ENCODE measurements at regions not wholly inside any gene's neighbourhood (a gene's known extent, or its start where the extent isn't known, plus 50 kb on each side); places are given as distances from the start of the nearest gene placed in this dataset.

DNA sequence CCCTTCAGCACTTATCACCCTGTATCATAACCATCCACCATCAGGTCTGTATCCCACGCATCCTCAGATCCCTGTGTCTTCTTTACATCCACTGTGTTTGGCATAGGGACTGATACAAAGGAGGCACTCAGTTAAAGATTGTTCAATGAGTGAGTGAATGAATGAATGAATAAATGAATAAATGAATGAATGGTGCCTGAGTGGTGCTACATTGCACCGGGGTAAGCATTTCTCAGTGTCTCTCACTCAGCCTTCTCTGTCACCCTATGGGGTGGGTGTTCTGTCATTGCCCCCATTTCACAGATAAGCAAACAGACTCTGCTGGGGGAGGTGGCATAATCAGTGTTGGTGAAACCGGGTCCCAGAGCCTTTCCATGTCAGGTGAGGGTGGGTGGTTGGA, 56.6 kb upstream of the ID3 start:
- H3K4me1 ChIP-seq (ENCODE audit: control insufficient read depth, insufficient read depth, low read length), result peaks cover 5% of the 10 kb centered on the region
- no peaks in the 10 kb centered on the region for H3K36me3 ChIP-seq (ENCODE audit: control insufficient read depth, insufficient read depth, low read length)
- no CpG with 5 or more reads among the region's 3 CpGs for WGBS (ENCODE audit: insufficient coverage)
- no peak overlapping the region for H3K27ac ChIP-seq (ENCODE audit: low read length)
- H3K9me3 ChIP-seq (replicated peaks; ENCODE audit: control insufficient read depth, low read depth, low read length), result no peaks in the 10 kb centered on the region
- H3K27me3 ChIP-seq (ENCODE audit: control insufficient read depth, insufficient read depth, low read length), result peaks cover 29% of the 10 kb centered on the region
- no peak overlapping the region for H3K4me3 ChIP-seq (ENCODE audit: low read length)
- DNase-seq, result no peak

- DNase-seq, result no peak
- Histone ChIP-seq H3K9me3 (replicated peaks; ENCODE audit: control insufficient read depth, low read depth, low read length) (no peaks in the 10 kb centered on the region), H3K27ac (ENCODE audit: low read length) (no peak overlapping the region), H3K27me3 (ENCODE audit: control insufficient read depth, insufficient read depth, low read length) (peaks cover 25% of the 10 kb centered on the region), H3K36me3 (ENCODE audit: control insufficient read depth, insufficient read depth, low read length) (no peaks in the 10 kb centered on the region), H3K4me1 (ENCODE audit: control insufficient read depth, insufficient read depth, low read length) (peaks cover 5% of the 10 kb centered on the region), H3K4me3 (ENCODE audit: low read length) (no peak overlapping the region)
- WGBS (ENCODE audit: insufficient coverage), result 28% methylated on average over 6 of the region's 6 CpGs
These were observed 56.1 kb upstream of the ID3 start for GRCh38 chr1:23615423-23615822.

GRCh38 chr1:23614032-23614660, 54.8 kb upstream of the ID3 start:
- no peaks in the 10 kb centered on the region for H3K9me3 ChIP-seq (replicated peaks; ENCODE audit: control insufficient read depth, low read depth, low read length)
- 82% methylated on average over 3 of the region's 8 CpGs for WGBS (ENCODE audit: insufficient coverage)
- H3K36me3 ChIP-seq (ENCODE audit: control insufficient read depth, insufficient read depth, low read length), result no peaks in the 10 kb centered on the region
- no peaks in the 10 kb centered on the region for H3K4me1 ChIP-seq (ENCODE audit: control insufficient read depth, insufficient read depth, low read length)
- no peak overlapping the region for H3K4me3 ChIP-seq (ENCODE audit: low read length)
- H3K27me3 ChIP-seq (ENCODE audit: control insufficient read depth, insufficient read depth, low read length), result peaks cover 14% of the 10 kb centered on the region
- DNase-seq, result no peak
- no peak overlapping the region for H3K27ac ChIP-seq (ENCODE audit: low read length)

- peaks cover 7% of the 10 kb centered on the region for H3K27me3 ChIP-seq (ENCODE audit: control insufficient read depth, insufficient read depth, low read length)
- no peak for DNase-seq
- no peaks in the 10 kb centered on the region for H3K9me3 ChIP-seq (replicated peaks; ENCODE audit: control insufficient read depth, low read depth, low read length)
- H3K27ac ChIP-seq (ENCODE audit: low read length), result peak overlapping the region; percentile 25
- H3K4me3 ChIP-seq (ENCODE audit: low read length), result no peak overlapping the region
- WGBS (ENCODE audit: insufficient coverage), result 47% methylated on average over 3 of the region's 12 CpGs
- no peaks in the 10 kb centered on the region for H3K4me1 ChIP-seq (ENCODE audit: control insufficient read depth, insufficient read depth, low read length)
- H3K36me3 ChIP-seq (ENCODE audit: control insufficient read depth, insufficient read depth, low read length), result no peaks in the 10 kb centered on the region
These were observed 54.1 kb upstream of the ID3 start for GRCh38 chr1:23613191-23614031.

DNA sequence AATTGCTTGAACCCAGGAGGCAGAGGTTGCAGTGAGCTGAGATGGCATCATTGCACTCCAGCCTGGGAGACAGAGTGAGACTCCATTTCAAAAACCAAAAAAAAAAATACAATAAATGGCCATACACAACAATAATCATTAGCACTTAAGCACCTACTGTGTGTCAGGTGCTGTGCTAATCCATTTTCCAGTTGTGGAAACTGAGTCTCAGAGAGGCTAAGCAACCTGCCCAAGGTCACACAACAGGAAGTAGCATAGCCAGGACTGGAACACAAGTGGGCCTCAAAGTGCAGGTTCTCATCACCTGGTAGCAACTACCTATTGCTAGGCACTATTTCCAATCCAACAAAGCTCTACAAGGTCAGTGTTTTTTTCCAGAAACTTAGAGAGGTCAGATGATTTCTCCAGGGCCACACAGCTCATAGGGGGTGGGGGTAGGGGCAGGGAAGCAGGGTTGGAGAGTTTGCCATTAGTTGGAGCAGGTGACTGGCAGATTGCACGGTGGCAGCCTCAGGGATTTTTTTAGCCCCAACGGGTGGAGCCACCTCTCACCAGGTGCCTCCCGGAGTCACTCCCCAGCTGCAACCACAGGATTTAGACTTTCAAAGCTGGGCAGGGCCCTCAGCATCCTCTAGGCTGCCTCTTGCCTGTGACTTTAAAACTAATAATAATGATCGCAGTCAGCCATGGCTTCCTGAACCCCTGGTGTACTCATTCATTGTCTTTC, 52.5 kb upstream of the ID3 start:
- Histone ChIP-seq H3K9me3 (replicated peaks; ENCODE audit: control insufficient read depth, low read depth, low read length) (no peaks in the 10 kb centered on the region), H3K27me3 (ENCODE audit: control insufficient read depth, insufficient read depth, low read length) (peaks cover 2% of the 10 kb centered on the region), H3K4me3 (ENCODE audit: low read length) (no peak overlapping the region), H3K4me1 (ENCODE audit: control insufficient read depth, insufficient read depth, low read length) (no peaks in the 10 kb centered on the region), H3K27ac (ENCODE audit: low read length) (no peak overlapping the region), H3K36me3 (ENCODE audit: control insufficient read depth, insufficient read depth, low read length) (no peaks in the 10 kb centered on the region)
- WGBS (ENCODE audit: insufficient coverage), result 42% methylated on average over 4 of the region's 4 CpGs
- no peak for DNase-seq

- H3K4me3 ChIP-seq (ENCODE audit: low read length), result no peak overlapping the region
- DNase-seq, result no peak
- no CpG with 5 or more reads among the region's 1 CpG for WGBS (ENCODE audit: insufficient coverage)
- no peak overlapping the region for H3K27ac ChIP-seq (ENCODE audit: low read length)
- H3K4me1 ChIP-seq (ENCODE audit: control insufficient read depth, insufficient read depth, low read length), result no peaks in the 10 kb centered on the region
- no peaks in the 10 kb centered on the region for H3K36me3 ChIP-seq (ENCODE audit: control insufficient read depth, insufficient read depth, low read length)
- peaks cover 2% of the 10 kb centered on the region for H3K27me3 ChIP-seq (ENCODE audit: control insufficient read depth, insufficient read depth, low read length)
- no peaks in the 10 kb centered on the region for H3K9me3 ChIP-seq (replicated peaks; ENCODE audit: control insufficient read depth, low read depth, low read length)
These were observed 51.4 kb upstream of the ID3 start for GRCh38 chr1:23610677-23611076.

GRCh38 chr1:23609971-23610370, 50.7 kb upstream of the ID3 start:
- no peaks in the 10 kb centered on the region for H3K4me1 ChIP-seq (ENCODE audit: control insufficient read depth, insufficient read depth, low read length)
- H3K27ac ChIP-seq (ENCODE audit: low read length), result no peak overlapping the region
- no peak for DNase-seq
- H3K27me3 ChIP-seq (ENCODE audit: control insufficient read depth, insufficient read depth, low read length), result no peaks in the 10 kb centered on the region
- H3K4me3 ChIP-seq (ENCODE audit: low read length), result no peak overlapping the region
- WGBS (ENCODE audit: insufficient coverage), result no CpG with 5 or more reads among the region's 5 CpGs
- no peaks in the 10 kb centered on the region for H3K9me3 ChIP-seq (replicated peaks; ENCODE audit: control insufficient read depth, low read depth, low read length)
- no peaks in the 10 kb centered on the region for H3K36me3 ChIP-seq (ENCODE audit: control insufficient read depth, insufficient read depth, low read length)

Data from muscle of leg (tissue), 3 donors.